ENCODE measurements at regions not wholly inside any gene's neighbourhood (a gene's known extent, or its start where the extent isn't known, plus 50 kb on each side); places are given as distances from the start of the nearest gene placed in this dataset.

DNA sequence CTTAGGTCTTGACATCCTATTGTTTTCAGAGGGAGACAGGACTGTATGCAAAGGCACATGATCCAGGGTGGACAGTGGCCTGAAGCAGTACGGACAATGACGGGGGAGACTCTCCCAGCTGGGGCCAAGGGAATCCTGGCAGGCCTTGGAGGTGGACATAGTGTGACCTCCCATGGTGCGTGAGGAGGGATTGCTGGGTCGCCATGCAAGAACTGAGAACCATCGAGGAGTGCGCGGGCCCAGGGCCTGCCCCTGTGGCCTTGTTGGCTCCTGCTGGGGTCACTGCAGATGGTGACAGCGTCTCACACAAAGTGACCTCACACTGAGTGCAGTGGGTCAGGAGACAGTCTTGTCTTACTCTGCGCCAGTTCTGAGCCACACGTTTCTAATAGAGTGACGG, 192.4 kb downstream of the GADD45G start:
- DNase-seq, result no peak

- no peak for DNase-seq
Measured at GRCh38 chr9:89797937-89798455, 193.2 kb downstream of the GADD45G start.

- DNase-seq, result no peak
Measured at GRCh38 chr9:89798547-89799120, 193.8 kb downstream of the GADD45G start.

DNA sequence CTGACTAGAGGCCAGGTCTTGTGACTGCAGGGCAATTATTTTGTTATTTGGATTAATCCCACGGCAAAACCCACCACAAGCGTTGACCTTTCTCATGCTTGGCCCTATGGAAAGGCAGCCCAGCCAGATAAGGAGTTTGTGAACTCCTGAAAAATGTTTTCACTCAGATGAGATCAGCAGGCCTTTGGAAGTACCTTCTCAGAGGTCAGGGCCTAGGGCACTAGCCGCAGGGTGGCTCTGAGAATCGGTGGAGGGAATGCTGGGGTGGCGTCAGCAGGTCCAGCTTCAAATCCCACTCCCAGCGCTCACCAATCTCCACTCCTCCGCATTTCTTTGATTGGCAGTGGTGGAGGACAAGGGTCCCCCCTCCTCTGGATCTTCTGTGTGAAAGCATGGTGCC, 194.4 kb downstream of the GADD45G start:
- DNase-seq, result no peak

DNA sequence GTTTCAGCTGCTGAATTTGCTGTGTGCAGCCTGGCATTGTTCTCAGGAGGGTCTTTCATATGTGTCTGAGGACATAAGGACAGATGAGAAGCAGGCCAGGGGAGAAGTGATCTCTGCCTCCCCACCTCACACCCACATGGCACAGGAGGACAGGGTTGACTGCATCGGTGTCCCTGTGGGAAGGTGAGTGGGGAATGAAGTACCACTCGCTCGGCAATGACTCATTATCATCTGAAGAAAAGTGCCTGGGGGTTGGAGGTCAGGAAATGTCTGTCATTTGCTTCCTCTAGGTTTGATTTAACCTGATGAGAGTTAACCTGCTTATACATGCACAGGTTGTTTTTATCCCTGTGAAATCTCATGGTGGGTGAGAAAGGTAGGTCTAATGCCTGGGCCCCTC, 195.0 kb downstream of the GADD45G start:
- no peak for DNase-seq

- no peak for DNase-seq
Measured at GRCh38 chr9:89801341-89801740, 196.5 kb downstream of the GADD45G start.

GRCh38 chr9:89801742-89802670, 197.2 kb downstream of the GADD45G start:
- no peak for DNase-seq

DNA sequence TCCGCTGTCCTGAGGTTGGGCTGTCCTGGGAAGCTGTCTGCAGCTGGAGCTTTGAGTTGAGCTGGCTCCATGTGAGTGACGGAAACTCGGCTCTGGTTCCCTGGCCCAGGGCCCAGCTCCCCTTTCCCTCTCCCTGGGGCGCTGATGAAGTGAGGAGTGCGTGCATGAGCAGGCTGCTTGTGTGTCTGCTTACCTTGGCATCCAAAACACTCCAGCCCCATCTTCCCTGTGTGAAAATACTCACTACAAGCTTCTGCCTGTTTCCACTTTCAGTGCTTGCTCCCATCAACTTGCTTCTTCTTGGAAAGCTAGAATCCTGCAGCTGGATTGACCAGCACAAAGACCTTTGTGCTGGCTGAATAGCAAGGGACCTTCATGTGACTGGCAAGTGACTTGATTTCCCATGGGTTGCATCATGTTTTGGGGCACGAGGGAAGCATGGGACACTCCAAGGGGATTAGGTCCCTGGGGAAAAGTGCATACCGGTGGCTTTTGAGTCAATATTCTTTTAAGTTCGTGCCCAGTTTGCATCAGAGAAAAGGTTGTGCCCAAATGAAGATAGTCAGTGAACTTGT, 198.1 kb downstream of the GADD45G start:
- DNase-seq, result no peak

DNA sequence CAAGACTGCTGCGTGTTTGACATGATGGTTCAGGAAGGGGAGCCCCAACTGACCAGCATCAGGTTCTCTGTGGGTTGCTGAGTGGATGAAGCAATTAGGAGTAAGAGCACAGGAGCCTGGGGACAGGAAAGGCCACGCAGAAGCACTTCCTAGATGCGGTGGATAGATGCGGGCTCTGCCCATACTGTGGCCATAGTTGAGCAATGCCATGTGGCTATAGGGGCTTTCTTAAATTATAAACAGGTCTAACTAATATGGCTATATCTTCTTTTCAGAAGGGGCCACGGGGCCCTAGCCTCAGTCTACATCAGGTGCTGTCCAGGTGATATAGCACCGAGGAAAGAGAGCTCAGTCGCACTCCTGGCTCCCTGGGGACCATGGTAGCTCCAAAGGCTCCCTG, 198.6 kb downstream of the GADD45G start:
- DNase-seq, result no peak

GRCh38 chr9:89804766-89805531, 200.1 kb downstream of the GADD45G start:
- DNase-seq, result no peak

DNA sequence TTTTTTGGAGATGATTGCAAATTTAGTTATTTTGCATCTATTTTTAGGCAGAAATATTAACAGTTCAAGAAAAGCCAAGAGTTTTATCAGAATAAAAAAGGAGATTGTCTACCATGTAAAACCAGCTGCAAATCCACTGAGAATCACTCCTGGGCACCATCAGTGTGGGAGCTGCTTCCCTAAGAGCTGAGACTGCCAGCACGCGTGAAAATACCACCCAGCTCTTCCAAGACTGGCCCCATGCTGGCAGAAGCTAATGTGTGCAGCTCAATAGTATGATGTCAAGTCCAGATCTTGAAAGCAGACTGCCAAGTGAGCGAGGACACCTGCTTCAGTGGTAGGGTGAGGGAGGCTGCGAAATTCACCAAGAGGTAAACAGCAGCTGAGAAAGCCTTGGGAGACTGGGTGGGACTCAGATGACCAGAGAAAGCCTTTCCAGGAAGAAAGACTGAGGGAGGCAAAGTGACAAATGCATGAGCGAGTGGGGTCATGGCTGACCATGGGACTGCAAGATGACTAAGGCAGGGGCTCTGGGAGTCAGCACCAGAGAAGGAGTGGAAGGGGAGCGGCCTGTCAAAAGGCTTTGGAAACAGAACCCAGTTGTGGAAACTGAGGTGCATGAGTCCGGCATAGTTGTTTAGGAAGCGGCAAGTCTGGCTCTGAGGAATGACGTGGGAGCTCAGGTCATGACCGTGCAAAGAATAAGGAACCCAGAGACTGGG, 200.9 kb downstream of the GADD45G start:
- DNase-seq, result no peak

- DNase-seq, result no peak
Measured at GRCh38 chr9:89806371-89807100, 201.7 kb downstream of the GADD45G start.

DNA sequence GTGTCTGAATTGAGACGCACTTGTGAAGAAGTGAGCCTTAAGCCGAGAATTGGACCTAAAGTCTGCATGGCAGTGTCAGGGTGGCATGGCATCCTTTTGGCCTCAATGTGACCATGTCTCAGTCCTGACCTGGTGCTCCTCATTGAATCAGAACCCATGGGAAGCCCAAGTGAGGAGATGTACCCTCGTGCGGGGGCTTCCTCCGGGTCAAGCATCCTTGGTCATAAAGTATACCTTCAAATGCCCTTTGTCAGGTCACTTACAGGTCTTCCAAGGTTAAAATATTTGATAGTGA, 202.2 kb downstream of the GADD45G start:
- no peak for DNase-seq

GRCh38 chr9:89807682-89808075, 202.9 kb downstream of the GADD45G start:
- DNase-seq, result no peak

GRCh38 chr9:89808076-89808755, 203.4 kb downstream of the GADD45G start:
- DNase-seq, result no peak

- DNase-seq, result no peak
Measured at GRCh38 chr9:89808756-89809181, 204.0 kb downstream of the GADD45G start.

- no peak for DNase-seq
Measured at GRCh38 chr9:89810431-89810830, 205.6 kb downstream of the GADD45G start.

- no peak for DNase-seq
Measured at GRCh38 chr9:89811356-89811755, 206.5 kb downstream of the GADD45G start.

DNA sequence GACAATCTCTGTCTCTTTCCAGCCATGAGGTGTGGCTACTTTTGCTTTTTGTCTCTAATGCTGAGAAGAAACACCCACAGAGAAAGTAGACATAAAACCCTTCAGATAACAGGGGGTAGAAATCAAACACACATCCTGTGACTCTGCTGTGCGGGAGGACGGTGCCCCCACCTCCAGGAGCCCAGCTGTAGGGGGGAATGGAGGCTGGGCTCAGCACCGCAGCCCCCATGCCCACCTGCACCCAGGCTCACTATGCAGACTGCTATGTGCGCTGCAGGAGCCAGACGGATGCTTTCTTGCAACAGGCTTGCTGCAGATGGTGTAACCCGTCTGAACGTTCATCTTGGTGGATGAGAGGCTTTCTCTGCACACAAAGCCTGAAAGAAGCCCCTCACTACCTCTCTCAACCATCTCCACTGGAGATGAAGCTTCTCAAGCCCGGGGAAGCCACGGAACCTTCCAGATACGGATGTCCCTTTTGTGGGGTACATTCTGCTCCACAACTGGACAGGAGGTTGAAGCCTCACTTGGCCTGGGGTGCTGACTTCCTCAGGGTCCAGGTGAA, 207.2 kb downstream of the GADD45G start:
- no peak for DNase-seq

- DNase-seq, result no peak
Measured at GRCh38 chr9:89812556-89813181, 207.9 kb downstream of the GADD45G start.
